ENCODE measurements at regions not wholly inside any gene's neighbourhood (a gene's known extent, or its start where the extent isn't known, plus 50 kb on each side); places are given as distances from the start of the nearest gene placed in this dataset.
"Not testable (repeated sequence)": the region's sequence is repeated elsewhere in the genome, so short reads cannot be mapped to it uniquely, and the experiment has no call there.

GRCh38 chr6:128703794-128704193 is 179.1 kb upstream of the LAMA2 start:
- not testable (repeated sequence) for TF ChIP-seq CTCF (IDR thresholded peaks at IDR 0.05; ENCODE audit: low read depth, low read length, missing input control); GABPA (IDR thresholded peaks at IDR 0.05 in 1 of 2, conservative IDR thresholded peaks at IDR 0.05 in 1 of 2); HNF4G (IDR thresholded peaks at IDR 0.05); HNF4A (conservative IDR thresholded peaks at IDR 0.05); TAF1 (conservative IDR thresholded peaks at IDR 0.05); YY1 (IDR thresholded peaks at IDR 0.05); ATF3 (IDR thresholded peaks at IDR 0.05); REST (IDR thresholded peaks at IDR 0.05); EGR1 (IDR thresholded peaks at IDR 0.05; ENCODE audit: low read depth in 2 of 2); JUND (IDR thresholded peaks at IDR 0.05); FOXA2 (IDR thresholded peaks at IDR 0.05); RAD21 (IDR thresholded peaks at IDR 0.05)

All from liver (tissue), 3 donors.